VCaP (cell line): ENCODE measurements at regions not wholly inside any gene's neighbourhood (a gene's known extent, or its start where the extent isn't known, plus 50 kb on each side); places are given as distances from the start of the nearest gene placed in this dataset.
"Not testable (repeated sequence)": the region's sequence is repeated elsewhere in the genome, so short reads cannot be mapped to it uniquely, and the experiment has no call there.

Source experiments
- H3K27ac ChIP-seq: fragments of 450-650 bp; 2 replicates; pipeline ENCODE4 v1.5.1; 2017
- CTCF ChIP-seq: fragments of 450-650 bp; conservative IDR thresholded peaks from 2 replicates; pipeline ENCODE4 v1.5.1; 2017; ENCODE audit warnings: mild to moderate bottlenecking, moderate library complexity

- no peak overlapping the region for H3K27ac ChIP-seq
- TF ChIP-seq CTCF = no peak
Measured at GRCh38 chr15:38781196-38781595, 216.6 kb upstream of the RASGRP1 start.

- TF ChIP-seq CTCF = no peak
- H3K27ac ChIP-seq = no peak overlapping the region
Measured at GRCh38 chr15:38782156-38782555, 217.5 kb upstream of the RASGRP1 start.

GRCh38 chr15:38788918-38789317 is 224.3 kb upstream of the RASGRP1 start:
- no peak overlapping the region for H3K27ac ChIP-seq
- no peak for TF ChIP-seq CTCF

GRCh38 chr15:38789566-38789965 is 225.0 kb upstream of the RASGRP1 start:
- H3K27ac ChIP-seq = no peak overlapping the region
- no peak for TF ChIP-seq CTCF

- no peak overlapping the region for H3K27ac ChIP-seq
Measured at GRCh38 chr15:38793206-38793810, 228.7 kb upstream of the RASGRP1 start.

GRCh38 chr15:38795471-38796245 is 231.0 kb upstream of the RASGRP1 start:
- no peak for TF ChIP-seq CTCF
- no peak overlapping the region for H3K27ac ChIP-seq

More at GRCh38 chr15:38793206-38793810, 228.7 kb upstream of the RASGRP1 start:
- no peak for TF ChIP-seq CTCF

GRCh38 chr15:38796589-38796988 is 232.0 kb upstream of the RASGRP1 start:
- TF ChIP-seq CTCF = no peak
- no peak overlapping the region for H3K27ac ChIP-seq

GRCh38 chr15:38797506-38797905 is 232.9 kb upstream of the RASGRP1 start:
- not testable (repeated sequence) for H3K27ac ChIP-seq

GRCh38 chr15:38799202-38799601 is 234.6 kb upstream of the RASGRP1 start:
- not testable (repeated sequence) for H3K27ac ChIP-seq
